PC-9 (cell line): ENCODE measurements at regions not wholly inside any gene's neighbourhood (a gene's known extent, or its start where the extent isn't known, plus 50 kb on each side); places are given as distances from the start of the nearest gene placed in this dataset.

Source experiments
- BruUV-seq: library from RNA; stranded (reverse); fragments of 400-500 nt; replicated peaks from 2 replicates; lab custom pipeline; 2021; lab: Mats Ljungman, UMichigan
- CTCF ChIA-PET: fragments of 300-600 bp; sonication (Branson Sonifier 250); formaldehyde crosslinking; loops from one replicate; lab custom pipeline; 2022; ENCODE audit warnings: antibody characterized with exemption; lab: Charles Lee
- POLR2A ChIA-PET: fragments of 300-600 bp; sonication (Branson Sonifier 250); formaldehyde crosslinking; loops from one replicate; lab custom pipeline; 2022; ENCODE audit warnings: antibody characterized with exemption; ENCODE audit not compliant: unreplicated experiment; lab: Charles Lee
- DNase-seq, 2 experiments: peaks; one replicate each; pipeline versions ENCODE4 v3.0.0 to v3.0.0-alpha.2; 2015 to 2022; ENCODE audit warnings: mixed read lengths in 1 of 2
- H2AFZ ChIP-seq: fragments of 200-600 bp; sonication (generic); 2 replicates; pipeline ENCODE4 v1.8.1; 2017; ENCODE audit warnings: antibody characterized with exemption
- H3F3A ChIP-seq: fragments of 200-600 bp; sonication (generic); 2 replicates; pipeline ENCODE4 v1.8.1; 2017; ENCODE audit warnings: antibody characterized with exemption, mild to moderate bottlenecking, low read depth; ENCODE audit not compliant: insufficient read depth
- H3K27ac ChIP-seq: fragments of 200-600 bp; sonication (generic); 2 replicates; pipeline ENCODE4 v1.6.1; 2016; ENCODE audit warnings: mixed run types
- H3K27me3 ChIP-seq: fragments of 200-600 bp; sonication (generic); 2 replicates; pipeline ENCODE4 v1.6.1; 2016; ENCODE audit warnings: low read depth, mixed run types; ENCODE audit not compliant: insufficient read depth
- H3K36me3 ChIP-seq: fragments of 200-600 bp; sonication (generic); 2 replicates; pipeline ENCODE4 v1.6.1; 2016; ENCODE audit warnings: low read depth, mixed run types
- H3K4me1 ChIP-seq: fragments of 200-600 bp; sonication (generic); replicated peaks from 2 replicates; pipeline ENCODE4 v1.6.1; 2016; ENCODE audit warnings: mixed run types; ENCODE audit not compliant: insufficient read depth
- H3K4me2 ChIP-seq: fragments of 200-600 bp; sonication (generic); 2 replicates; pipeline ENCODE4 v1.6.1; 2017; ENCODE audit warnings: mixed run types
- H3K4me3 ChIP-seq: fragments of 200-600 bp; sonication (generic); 2 replicates; pipeline ENCODE4 v1.6.1; 2016; ENCODE audit warnings: mixed run types
- H3K79me2 ChIP-seq: fragments of 200-600 bp; sonication (generic); 2 replicates; pipeline ENCODE4 v1.6.1; 2017; ENCODE audit warnings: low read depth, mixed run types
- H3K9me2 ChIP-seq: fragments of 200-600 bp; sonication (generic); 2 replicates; pipeline ENCODE4 v1.8.1; 2017; ENCODE audit warnings: mild to moderate bottlenecking; ENCODE audit not compliant: insufficient read depth
- H3K9me3 ChIP-seq: fragments of 200-600 bp; sonication (generic); 2 replicates; pipeline ENCODE4 v1.8.1; 2016; ENCODE audit warnings: low read depth; ENCODE audit not compliant: insufficient read depth
- H4K20me1 ChIP-seq: fragments of 200-600 bp; sonication (generic); 2 replicates; pipeline ENCODE4 v1.8.1; 2017; ENCODE audit not compliant: insufficient read depth
- EZH2 ChIP-seq: fragments of 200-600 bp; sonication (generic); IDR thresholded peaks from 2 replicates; pipeline ENCODE4 v1.8.0; 2017; ENCODE audit warnings: antibody characterized with exemption, low read depth
- intact Hi-C: fragments of 100-400 bp; cut with micrococcal nuclease; formaldehyde crosslinking; loops from one replicate; pipeline ENCODE4 v1.10.0; 2022; ENCODE audit not compliant: unreplicated experiment
- TF ChIP-seq, protein P1 (sequence below): fragments of 200-600 bp; sonication (generic); conservative IDR thresholded peaks from 2 replicates; pipeline ENCODE4 v1.6.1; 2017; ENCODE audit warnings: mixed run types, antibody characterized with exemption, mild to moderate bottlenecking, moderate library complexity

DNA sequence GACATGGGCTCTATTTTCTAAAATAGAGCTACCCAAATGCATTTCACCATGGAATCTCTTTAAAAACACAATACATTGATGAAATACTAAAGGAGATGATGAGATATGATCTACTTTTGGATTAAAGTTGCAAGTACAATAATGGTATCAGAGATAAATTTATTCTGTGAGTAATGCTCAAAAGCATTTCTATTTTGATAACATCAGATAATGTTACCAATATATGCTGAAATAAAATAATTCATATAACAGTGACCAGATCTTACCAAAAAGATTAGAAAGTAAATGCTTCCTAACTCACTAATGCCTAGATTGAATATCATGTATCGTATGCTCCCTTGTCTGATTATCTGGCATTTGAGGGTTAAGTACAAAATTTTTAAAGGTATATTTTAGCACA lies 761.8 kb upstream of the ZNF608 start:
- ChIA-PET POLR2A (no interaction called here), CTCF (no interaction called here)
- Histone ChIP-seq H3K4me2 (no peak overlapping the region), H3K4me1 (no peaks in the 10 kb centered on the region), H4K20me1 (no peaks in the 10 kb centered on the region), H3F3A (no peaks in the 10 kb centered on the region), H3K27ac (no peak overlapping the region), H3K4me3 (no peak overlapping the region), H2AFZ (no peak overlapping the region), H3K27me3 (no peaks in the 10 kb centered on the region), H3K79me2 (no peaks in the 10 kb centered on the region), H3K9me3 (no peaks in the 10 kb centered on the region), H3K36me3 (no peaks in the 10 kb centered on the region), H3K9me2 (no peaks in the 10 kb centered on the region)
- TF ChIP-seq, protein P1, sequence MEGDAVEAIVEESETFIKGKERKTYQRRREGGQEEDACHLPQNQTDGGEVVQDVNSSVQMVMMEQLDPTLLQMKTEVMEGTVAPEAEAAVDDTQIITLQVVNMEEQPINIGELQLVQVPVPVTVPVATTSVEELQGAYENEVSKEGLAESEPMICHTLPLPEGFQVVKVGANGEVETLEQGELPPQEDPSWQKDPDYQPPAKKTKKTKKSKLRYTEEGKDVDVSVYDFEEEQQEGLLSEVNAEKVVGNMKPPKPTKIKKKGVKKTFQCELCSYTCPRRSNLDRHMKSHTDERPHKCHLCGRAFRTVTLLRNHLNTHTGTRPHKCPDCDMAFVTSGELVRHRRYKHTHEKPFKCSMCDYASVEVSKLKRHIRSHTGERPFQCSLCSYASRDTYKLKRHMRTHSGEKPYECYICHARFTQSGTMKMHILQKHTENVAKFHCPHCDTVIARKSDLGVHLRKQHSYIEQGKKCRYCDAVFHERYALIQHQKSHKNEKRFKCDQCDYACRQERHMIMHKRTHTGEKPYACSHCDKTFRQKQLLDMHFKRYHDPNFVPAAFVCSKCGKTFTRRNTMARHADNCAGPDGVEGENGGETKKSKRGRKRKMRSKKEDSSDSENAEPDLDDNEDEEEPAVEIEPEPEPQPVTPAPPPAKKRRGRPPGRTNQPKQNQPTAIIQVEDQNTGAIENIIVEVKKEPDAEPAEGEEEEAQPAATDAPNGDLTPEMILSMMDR: no peak
- TF ChIP-seq EZH2: no peak
- intact Hi-C loops: no loop called here
- no peak for DNase-seq
- BruUV-seq: no TSS peak

DNA sequence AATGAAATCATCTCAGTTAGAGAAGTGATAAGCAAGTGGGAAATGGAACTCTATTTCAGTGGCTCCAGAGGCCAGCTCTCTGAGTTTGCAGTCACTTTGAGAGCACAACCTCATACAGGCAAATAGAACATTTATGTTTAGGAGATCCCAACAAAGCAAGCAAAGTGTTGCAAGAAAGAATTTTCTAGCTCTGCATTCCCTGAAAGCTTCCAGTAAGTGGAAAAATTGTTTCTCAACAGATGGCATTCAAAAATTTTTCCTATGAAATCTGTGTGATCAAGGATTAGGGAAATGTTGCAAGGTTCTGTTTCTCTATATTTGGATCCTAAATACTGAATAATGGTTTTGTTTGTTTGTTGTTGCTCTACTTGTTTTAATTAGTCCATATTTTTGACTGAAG lies 764.2 kb upstream of the ZNF608 start:
- no peak overlapping the region for H3K27ac ChIP-seq
- H3F3A ChIP-seq: no peaks in the 10 kb centered on the region
- H2AFZ ChIP-seq: no peak overlapping the region
- H3K79me2 ChIP-seq: no peaks in the 10 kb centered on the region
- no peak overlapping the region for H3K4me2 ChIP-seq
- no peak for DNase-seq
- CTCF ChIA-PET: no interaction called here
- BruUV-seq: no TSS peak
- no peaks in the 10 kb centered on the region for H3K36me3 ChIP-seq
- H4K20me1 ChIP-seq: no peaks in the 10 kb centered on the region
- H3K4me1 ChIP-seq: no peaks in the 10 kb centered on the region
- H3K9me3 ChIP-seq: no peaks in the 10 kb centered on the region
- TF ChIP-seq EZH2: no peak
- TF ChIP-seq, protein P1: no peak
- POLR2A ChIA-PET: no interaction called here
- H3K9me2 ChIP-seq: no peaks in the 10 kb centered on the region
- intact Hi-C loops: no loop called here
- H3K4me3 ChIP-seq: no peak overlapping the region
- no peaks in the 10 kb centered on the region for H3K27me3 ChIP-seq

DNA sequence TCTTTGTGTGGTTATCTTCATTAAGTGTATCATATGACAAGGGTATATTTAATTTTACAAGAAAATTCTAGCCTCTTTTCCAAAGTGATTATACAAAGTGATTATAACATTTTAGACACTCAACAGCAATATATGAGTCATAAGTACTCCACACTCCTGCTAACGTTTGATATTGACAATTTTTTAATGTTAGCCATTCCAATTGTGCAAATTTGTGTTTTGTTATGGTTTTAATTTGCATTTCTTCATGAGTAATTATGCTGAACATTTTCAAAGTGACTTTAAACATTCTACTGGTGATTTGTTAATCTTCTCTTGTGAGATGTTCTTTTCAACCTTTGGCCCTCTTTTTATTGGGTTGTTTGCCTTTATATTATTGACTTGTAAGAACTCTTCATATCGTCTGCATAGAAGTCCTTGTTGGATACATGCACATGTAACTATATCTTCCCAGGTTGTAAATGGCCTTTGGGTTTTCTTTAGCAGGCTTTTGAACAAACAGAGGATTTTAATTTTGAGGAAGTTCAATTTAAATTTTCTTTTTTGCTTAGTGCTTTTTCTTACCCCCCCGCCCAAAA lies 771.6 kb upstream of the ZNF608 start:
- CTCF ChIA-PET: no interaction called here
- intact Hi-C loops: no loop called here
- TF ChIP-seq, protein P1: no peak
- TF ChIP-seq EZH2: no peak

More for the DNA sequence above, 771.6 kb upstream of the ZNF608 start:
- Histone ChIP-seq H3K9me2 (no peaks in the 10 kb centered on the region), H3K4me1 (no peaks in the 10 kb centered on the region), H3K79me2 (no peaks in the 10 kb centered on the region), H3K4me2 (no peak overlapping the region), H3K4me3 (no peak overlapping the region), H3K27ac (no peak overlapping the region), H4K20me1 (no peaks in the 10 kb centered on the region), H3K27me3 (no peaks in the 10 kb centered on the region), H3K9me3 (no peaks in the 10 kb centered on the region), H3K36me3 (no peaks in the 10 kb centered on the region), H2AFZ (no peak overlapping the region), H3F3A (no peaks in the 10 kb centered on the region)
- no TSS peak for BruUV-seq
- POLR2A ChIA-PET: no interaction called here
- DNase-seq: no peak
